Trophoblast cell (in vitro differentiated cells and primary cell): ENCODE measurements at regions not wholly inside any gene's neighbourhood (a gene's known extent, or its start where the extent isn't known, plus 50 kb on each side); places are given as distances from the start of the nearest gene placed in this dataset.

Experiments
- DNase-seq, 2 donors: peaks; one replicate each; pipeline ENCODE4 v3.0.0-alpha.2; 2016
- H2AFZ ChIP-seq: 2 replicates; pipeline ENCODE4 v1.6.1; 2013; ENCODE audit warnings: low read length, moderate library complexity, mild to moderate bottlenecking; ENCODE audit not compliant: insufficient read depth, poor library complexity
- H2AK5ac ChIP-seq: 2 replicates; pipeline ENCODE4 v1.6.1; 2013; ENCODE audit warnings: mild to moderate bottlenecking, low read length
- H2BK120ac ChIP-seq: 2 replicates; pipeline ENCODE4 v1.6.1; 2013; ENCODE audit warnings: low read length, mild to moderate bottlenecking, moderate library complexity; ENCODE audit not compliant: insufficient read depth, poor library complexity
- H2BK12ac ChIP-seq: 2 replicates; pipeline ENCODE4 v1.6.1; 2013; ENCODE audit warnings: mild to moderate bottlenecking, low read length, moderate library complexity
- H2BK5ac ChIP-seq: 2 replicates; pipeline ENCODE4 v1.6.1; 2013; ENCODE audit warnings: low read length, low read depth, moderate library complexity, mild to moderate bottlenecking; ENCODE audit not compliant: poor library complexity
- H3K14ac ChIP-seq: 2 replicates; pipeline ENCODE4 v1.6.1; 2013; ENCODE audit warnings: mild to moderate bottlenecking, low read length
- H3K18ac ChIP-seq: 2 replicates; pipeline ENCODE4 v1.6.1; 2013; ENCODE audit warnings: mild to moderate bottlenecking, low read length
- H3K23ac ChIP-seq: 2 replicates; pipeline ENCODE4 v1.6.1; 2013; ENCODE audit warnings: low read length
- H3K27ac ChIP-seq: 2 replicates; pipeline ENCODE4 v1.5.1; 2013; ENCODE audit warnings: low read depth, mild to moderate bottlenecking, inconsistent platforms, low read length, moderate library complexity
- H3K27me3 ChIP-seq: 2 replicates; pipeline ENCODE4 v1.6.1; 2013; ENCODE audit warnings: inconsistent platforms, mild to moderate bottlenecking, low read length, moderate library complexity; ENCODE audit not compliant: insufficient read depth
- H3K36me3 ChIP-seq, 2 experiments: 1 replicate in 1 of 2; 2 replicates in 1 of 2; pipeline ENCODE4 v1.6.1; 2013; ENCODE audit warnings: low read length in 2 of 2, mild to moderate bottlenecking in 2 of 2, moderate library complexity in 1 of 2; ENCODE audit not compliant: insufficient read depth in 2 of 2, control insufficient read depth in 1 of 2
- H3K4ac ChIP-seq: 2 replicates; pipeline ENCODE4 v1.6.1; 2013; ENCODE audit warnings: low read depth, mild to moderate bottlenecking, low read length, moderate library complexity
- H3K4me1 ChIP-seq, 2 experiments: 1 replicate in 1 of 2; 2 replicates in 1 of 2; pipeline ENCODE4 v1.6.1; 2013; ENCODE audit warnings: low read length in 2 of 2, mild to moderate bottlenecking in 2 of 2, moderate library complexity in 1 of 2; ENCODE audit not compliant: insufficient read depth in 2 of 2, control insufficient read depth in 1 of 2
- H3K4me2 ChIP-seq: 2 replicates; pipeline ENCODE4 v1.6.1; 2013; ENCODE audit warnings: inconsistent platforms, mild to moderate bottlenecking, low read length, moderate library complexity
- H3K4me3 ChIP-seq: 2 replicates; pipeline ENCODE4 v1.5.1; 2013; ENCODE audit warnings: mild to moderate bottlenecking, low read depth, low read length, inconsistent platforms
- H3K79me1 ChIP-seq: one replicate; pipeline ENCODE4 v1.6.1; 2013; ENCODE audit warnings: low read length
- H3K79me2 ChIP-seq: 2 replicates; pipeline ENCODE4 v1.6.1; 2013; ENCODE audit warnings: low read length, mild to moderate bottlenecking; ENCODE audit not compliant: control insufficient read depth, insufficient read depth, poor library complexity
- H3K9ac ChIP-seq: 2 replicates; pipeline ENCODE4 v1.6.1; 2013; ENCODE audit warnings: mild to moderate bottlenecking, low read length
- H3K9me3 ChIP-seq: 2 replicates; pipeline ENCODE4 v1.6.1; 2013; ENCODE audit warnings: low read depth, mild to moderate bottlenecking, control low read depth, inconsistent platforms, low read length; ENCODE audit not compliant: insufficient read depth
- H4K12ac ChIP-seq: 2 replicates; pipeline ENCODE4 v1.6.1; 2013; ENCODE audit warnings: low read depth, mild to moderate bottlenecking, low read length, moderate library complexity
- H4K8ac ChIP-seq: 2 replicates; pipeline ENCODE4 v1.6.1; 2013; ENCODE audit warnings: low read depth, mild to moderate bottlenecking, low read length, moderate library complexity
- H4K91ac ChIP-seq: one replicate; pipeline ENCODE4 v1.6.1; 2013; ENCODE audit warnings: low read depth, mild to moderate bottlenecking, low read length, moderate library complexity
- WGBS: extraction: QIAGEN DNeasy Blood & Tissue Kit; methylation state at CpG from one replicate; pipeline ENCODE4 v1.1.7; 2013; ENCODE audit warnings: missing lambda C conversion rate; ENCODE audit not compliant: insufficient read length, insufficient coverage; ENCODE audit errors: extremely low coverage; 5-methylcytosine and 5-hydroxymethylcytosine counted together

DNA sequence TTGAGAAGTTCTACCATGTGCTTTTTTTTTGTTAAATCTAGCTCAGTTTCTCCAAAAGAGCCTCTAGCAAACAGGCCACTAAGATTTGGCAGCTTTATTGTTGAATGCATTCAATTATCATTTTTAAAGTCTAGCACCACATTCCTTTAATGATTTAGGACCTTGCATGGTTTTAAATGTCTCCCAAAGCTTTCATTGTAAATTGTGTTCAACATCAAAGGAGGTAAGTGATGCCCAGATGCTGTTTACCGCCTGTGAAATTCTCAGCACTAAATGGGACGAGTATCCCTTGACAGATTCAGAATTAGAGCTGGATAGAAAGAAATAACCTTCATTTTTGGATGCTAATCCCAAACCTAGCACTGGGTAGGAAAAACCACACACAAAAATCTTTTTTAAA lies 112.1 kb upstream of the FAM204A start:
- H3K23ac ChIP-seq, result no peak overlapping the region
- H3K9me3 ChIP-seq, result peaks cover 2% of the 10 kb centered on the region
- no peak overlapping the region for H2BK5ac ChIP-seq
- H3K14ac ChIP-seq, result no peak overlapping the region
- no peak overlapping the region for H3K4me2 ChIP-seq
- H2AFZ ChIP-seq, result no peak overlapping the region
- no peak overlapping the region for H3K4me3 ChIP-seq
- H4K91ac ChIP-seq, result no peak overlapping the region
- H3K9ac ChIP-seq, result no peak overlapping the region
- H4K8ac ChIP-seq, result no peak overlapping the region
- H3K79me1 ChIP-seq, result no peaks in the 10 kb centered on the region
- no CpG with 5 or more reads among the region's 2 CpGs for WGBS
- no peak overlapping the region for H2BK120ac ChIP-seq
- no peak overlapping the region for H2BK12ac ChIP-seq
- no peak overlapping the region for H3K4ac ChIP-seq
- no peak overlapping the region for H3K27ac ChIP-seq
- no peak overlapping the region for H4K12ac ChIP-seq
- no peaks in the 10 kb centered on the region for H3K79me2 ChIP-seq
- no peaks in the 10 kb centered on the region for H3K36me3 ChIP-seq
- no peaks in the 10 kb centered on the region for H3K4me1 ChIP-seq
- H3K18ac ChIP-seq, result no peak overlapping the region
- DNase-seq, result no peak
- H3K27me3 ChIP-seq, result no peaks in the 10 kb centered on the region
- no peak overlapping the region for H2AK5ac ChIP-seq

DNA sequence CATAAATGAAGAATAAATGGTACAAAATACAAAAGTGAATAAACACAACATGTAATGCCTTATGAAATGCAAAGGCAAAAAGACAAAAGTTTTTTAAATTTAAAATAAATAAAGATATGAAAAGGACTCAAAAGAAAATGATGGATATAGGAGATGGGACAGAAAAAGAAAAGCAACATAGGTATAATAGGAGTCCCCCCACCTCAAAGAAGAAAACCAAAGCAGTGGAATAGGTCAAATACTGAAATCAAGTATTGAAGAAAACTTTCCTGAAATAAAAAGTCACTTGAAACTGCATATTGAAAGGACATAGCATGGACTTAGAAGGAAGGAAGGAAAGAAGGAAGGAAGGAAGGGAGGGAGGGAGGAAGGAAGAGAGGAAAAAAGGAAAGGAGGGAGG lies 110.0 kb upstream of the FAM204A start:
- Histone ChIP-seq H3K9me3 (peaks cover 2% of the 10 kb centered on the region), H3K27ac (no peak overlapping the region), H3K36me3 (no peaks in the 10 kb centered on the region), H3K4me2 (no peak overlapping the region), H2BK5ac (no peak overlapping the region), H3K79me2 (no peaks in the 10 kb centered on the region), H4K91ac (no peak overlapping the region), H3K14ac (no peak overlapping the region), H4K8ac (no peak overlapping the region), H2AFZ (no peak overlapping the region), H3K4me1 (no peaks in the 10 kb centered on the region), H3K27me3 (no peaks in the 10 kb centered on the region), H3K79me1 (no peaks in the 10 kb centered on the region), H3K18ac (no peak overlapping the region), H2AK5ac (no peak overlapping the region), H3K4ac (no peak overlapping the region), H3K9ac (no peak overlapping the region), H2BK12ac (no peak overlapping the region), H3K23ac (no peak overlapping the region), H3K4me3 (no peak overlapping the region), H4K12ac (no peak overlapping the region), H2BK120ac (no peak overlapping the region)
- no peak for DNase-seq

DNA sequence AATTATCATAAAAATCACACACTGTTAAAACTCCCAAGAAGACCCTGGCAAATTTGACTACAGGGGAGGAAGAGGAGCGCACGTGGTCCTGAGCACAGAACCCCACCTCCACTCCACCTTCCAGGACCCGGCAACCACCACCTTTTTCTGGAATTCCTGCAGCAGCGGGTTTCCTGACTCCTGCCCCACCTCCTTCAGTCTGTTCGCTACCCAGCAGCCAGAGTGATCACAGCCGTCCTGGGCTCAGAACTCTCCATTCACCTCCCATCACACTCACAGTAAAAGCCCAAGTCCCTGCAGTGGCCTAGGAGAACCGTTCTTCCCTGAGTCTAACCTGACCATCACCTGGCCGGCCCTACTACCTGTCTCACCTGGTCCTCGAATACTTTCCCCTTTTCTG lies 107.4 kb upstream of the FAM204A start:
- H3K4ac ChIP-seq, result no peak overlapping the region
- DNase-seq, result no peak
- H4K8ac ChIP-seq, result no peak overlapping the region
- no peak overlapping the region for H2BK12ac ChIP-seq
- no peak overlapping the region for H2BK5ac ChIP-seq
- no peak overlapping the region for H3K18ac ChIP-seq
- H4K12ac ChIP-seq, result no peak overlapping the region
- H3K27ac ChIP-seq, result no peak overlapping the region
- H2AK5ac ChIP-seq, result no peak overlapping the region
- no peak overlapping the region for H3K4me2 ChIP-seq
- H3K9ac ChIP-seq, result no peak overlapping the region
- H2BK120ac ChIP-seq, result no peak overlapping the region
- H3K79me1 ChIP-seq, result no peaks in the 10 kb centered on the region
- H3K4me1 ChIP-seq, result no peaks in the 10 kb centered on the region
- H3K23ac ChIP-seq, result no peak overlapping the region
- H3K79me2 ChIP-seq, result no peaks in the 10 kb centered on the region
- no peaks in the 10 kb centered on the region for H3K27me3 ChIP-seq
- no peak overlapping the region for H3K14ac ChIP-seq
- no peaks in the 10 kb centered on the region for H3K36me3 ChIP-seq
- no peak overlapping the region for H2AFZ ChIP-seq
- H3K4me3 ChIP-seq, result no peak overlapping the region
- H4K91ac ChIP-seq, result no peak overlapping the region
- WGBS, result no CpG with 5 or more reads among the region's 9 CpGs
- peaks cover 2% of the 10 kb centered on the region for H3K9me3 ChIP-seq

DNA sequence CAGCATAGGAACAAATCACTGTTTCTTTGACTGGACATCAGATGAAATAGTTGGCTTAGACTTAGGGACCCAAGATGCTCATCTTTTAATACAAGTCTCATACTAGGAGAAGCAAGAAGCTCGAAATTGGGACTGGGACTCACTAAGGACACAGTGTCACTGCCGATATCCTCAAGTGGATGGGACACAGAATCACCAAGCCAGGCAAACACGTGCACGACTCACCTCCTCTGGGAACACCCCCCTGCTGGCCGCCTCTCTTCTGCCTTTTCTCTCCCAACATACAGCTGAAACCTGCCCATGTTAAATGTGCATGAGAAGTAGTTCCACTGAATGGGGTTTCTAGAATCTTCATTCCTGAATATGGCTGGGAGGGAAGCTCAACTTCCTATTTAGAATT lies 106.6 kb upstream of the FAM204A start:
- H3K23ac ChIP-seq, result no peak overlapping the region
- no peak overlapping the region for H3K4me2 ChIP-seq
- H2AK5ac ChIP-seq, result no peak overlapping the region
- no peak overlapping the region for H3K9ac ChIP-seq
- peaks cover 2% of the 10 kb centered on the region for H3K9me3 ChIP-seq
- H3K27me3 ChIP-seq, result no peaks in the 10 kb centered on the region
- H4K12ac ChIP-seq, result no peak overlapping the region
- no peak overlapping the region for H4K8ac ChIP-seq
- H3K36me3 ChIP-seq, result no peaks in the 10 kb centered on the region
- no peak overlapping the region for H2BK12ac ChIP-seq
- no peaks in the 10 kb centered on the region for H3K4me1 ChIP-seq
- H2BK120ac ChIP-seq, result no peak overlapping the region
- no peaks in the 10 kb centered on the region for H3K79me1 ChIP-seq
- no peak overlapping the region for H3K4me3 ChIP-seq
- no peak overlapping the region for H4K91ac ChIP-seq
- no peak overlapping the region for H2AFZ ChIP-seq
- no peak overlapping the region for H3K27ac ChIP-seq
- H3K14ac ChIP-seq, result no peak overlapping the region
- WGBS, result no CpG with 5 or more reads among the region's 5 CpGs
- no peak overlapping the region for H3K4ac ChIP-seq
- H3K79me2 ChIP-seq, result no peaks in the 10 kb centered on the region
- no peak overlapping the region for H3K18ac ChIP-seq
- no peak for DNase-seq
- H2BK5ac ChIP-seq, result no peak overlapping the region
